ENCODE measurements at regions not wholly inside any gene's neighbourhood (a gene's known extent, or its start where the extent isn't known, plus 50 kb on each side); places are given as distances from the start of the nearest gene placed in this dataset.

GRCh38 chr5:129244478-129244877 lies 149.9 kb downstream of the ISOC1 start:
- Mint-ChIP-seq H3K36me3 (ENCODE audit: insufficient read depth) (no peaks in the 10 kb centered on the region), H3K27me3 (no peaks in the 10 kb centered on the region), H3K4me1 (ENCODE audit: low read depth) (peaks cover 35% of the 10 kb centered on the region), H3K9me3 (ENCODE audit: low read depth) (no peaks in the 10 kb centered on the region), H3K27ac (no peak overlapping the region), H3K4me3 (ENCODE audit: low read depth) (no peak overlapping the region)
- no peak for TF ChIP-seq CTCF (IDR thresholded peaks at IDR 0.05; ENCODE audit: unreplicated experiment)
- no peak for DNase-seq (ENCODE audit: low spot score, unreplicated experiment)

- TF ChIP-seq CTCF (IDR thresholded peaks at IDR 0.05; ENCODE audit: unreplicated experiment), result no peak
- no peak overlapping the region for H3K4me3 Mint-ChIP-seq (ENCODE audit: low read depth)
- peak overlapping the region; percentile 73 for H3K27ac Mint-ChIP-seq
- H3K9me3 Mint-ChIP-seq (ENCODE audit: low read depth), result no peaks in the 10 kb centered on the region
- H3K36me3 Mint-ChIP-seq (ENCODE audit: insufficient read depth), result no peaks in the 10 kb centered on the region
- DNase-seq (ENCODE audit: low spot score, unreplicated experiment), result no peak
- H3K4me1 Mint-ChIP-seq (ENCODE audit: low read depth), result peaks cover 39% of the 10 kb centered on the region
- H3K27me3 Mint-ChIP-seq, result no peaks in the 10 kb centered on the region
Observed at GRCh38 chr5:129245489-129245888, 150.9 kb downstream of the ISOC1 start.

DNA sequence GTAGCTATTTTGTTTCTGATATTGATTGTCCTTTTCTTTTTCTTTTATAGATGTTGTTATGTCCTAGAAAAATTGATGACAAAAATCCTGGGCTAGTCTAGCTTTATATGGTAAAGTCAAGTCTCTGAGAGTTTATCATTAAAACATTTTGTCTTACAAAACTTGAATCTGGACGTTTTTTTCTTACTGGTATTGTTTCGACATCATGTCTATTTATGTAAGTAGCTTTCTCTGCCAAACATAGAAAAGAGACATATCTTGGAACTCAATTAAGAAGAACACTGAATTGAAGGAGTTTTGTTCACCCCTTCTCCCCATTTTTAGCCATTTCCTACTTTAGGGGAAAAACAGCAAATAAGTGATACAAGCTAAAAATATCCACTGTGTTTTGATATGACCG lies 151.5 kb downstream of the ISOC1 start:
- Mint-ChIP-seq H3K4me3 (ENCODE audit: low read depth) (no peak overlapping the region), H3K9me3 (ENCODE audit: low read depth) (peaks cover 1% of the 10 kb centered on the region), H3K36me3 (ENCODE audit: insufficient read depth) (no peaks in the 10 kb centered on the region), H3K27me3 (no peaks in the 10 kb centered on the region), H3K27ac (no peak overlapping the region), H3K4me1 (ENCODE audit: low read depth) (peaks cover 34% of the 10 kb centered on the region)
- TF ChIP-seq CTCF (IDR thresholded peaks at IDR 0.05; ENCODE audit: unreplicated experiment), result no peak
- DNase-seq (ENCODE audit: low spot score, unreplicated experiment), result no peak

DNA sequence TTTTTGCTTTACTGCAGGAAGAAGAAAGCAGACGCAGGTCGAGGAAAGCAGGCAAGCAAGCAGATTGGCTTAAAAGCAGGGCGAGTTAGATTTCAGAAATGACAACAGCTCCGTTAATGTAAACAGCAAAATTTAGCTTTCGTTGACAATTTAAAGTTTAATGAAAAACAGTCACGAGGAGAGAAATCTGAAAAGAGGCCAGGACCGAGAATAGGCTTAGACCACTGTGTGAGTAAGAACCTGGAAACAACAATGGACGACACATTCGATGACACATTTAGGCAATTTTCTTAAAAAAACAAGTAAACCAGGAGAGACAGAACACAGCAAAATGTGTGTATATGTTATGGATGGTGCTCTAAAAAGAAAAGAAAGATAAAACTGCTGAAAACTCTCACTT lies 155.3 kb downstream of the ISOC1 start:
- DNase-seq (ENCODE audit: low spot score, unreplicated experiment), result no peak
- Mint-ChIP-seq H3K4me1 (ENCODE audit: low read depth) (peaks cover 21% of the 10 kb centered on the region), H3K36me3 (ENCODE audit: insufficient read depth) (peaks cover 1% of the 10 kb centered on the region), H3K27ac (no peak overlapping the region), H3K27me3 (no peaks in the 10 kb centered on the region), H3K9me3 (ENCODE audit: low read depth) (peaks cover 30% of the 10 kb centered on the region), H3K4me3 (ENCODE audit: low read depth) (no peak overlapping the region)
- TF ChIP-seq CTCF (IDR thresholded peaks at IDR 0.05; ENCODE audit: unreplicated experiment), result no peak

DNA sequence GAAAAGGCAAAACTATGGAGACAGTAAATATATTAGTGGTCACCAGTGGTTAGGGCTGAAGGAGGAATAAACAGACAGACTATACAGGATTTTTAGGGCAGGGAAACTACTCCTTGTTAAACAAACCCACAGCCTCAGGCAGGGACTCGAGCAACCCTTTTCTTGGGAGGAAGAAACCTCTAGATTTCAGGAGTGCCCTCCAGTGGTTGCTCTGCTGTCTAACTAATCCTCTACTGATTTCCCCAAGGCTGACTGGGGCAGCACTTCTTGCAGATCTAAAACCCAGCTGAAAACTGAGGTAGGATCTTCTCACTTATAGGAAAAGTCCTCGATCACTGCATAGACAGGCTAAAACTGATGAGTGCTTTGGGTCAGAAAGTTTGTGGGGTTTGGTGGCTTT lies 176.8 kb downstream of the ISOC1 start:
- no peak for DNase-seq (ENCODE audit: low spot score, unreplicated experiment)
- no peaks in the 10 kb centered on the region for H3K9me3 Mint-ChIP-seq (ENCODE audit: low read depth)
- H3K4me1 Mint-ChIP-seq (ENCODE audit: low read depth), result peaks cover 1% of the 10 kb centered on the region

More for the DNA sequence above, 176.8 kb downstream of the ISOC1 start:
- Mint-ChIP-seq H3K36me3 (ENCODE audit: insufficient read depth) (no peaks in the 10 kb centered on the region), H3K27me3 (no peaks in the 10 kb centered on the region), H3K4me3 (ENCODE audit: low read depth) (no peak overlapping the region), H3K27ac (no peak overlapping the region)
- TF ChIP-seq CTCF (IDR thresholded peaks at IDR 0.05; ENCODE audit: unreplicated experiment), result peak; percentile 23

Data from progenitor cell of endocrine pancreas (in vitro differentiated cells).